NB4 (cell line): ENCODE measurements at regions not wholly inside any gene's neighbourhood (a gene's known extent, or its start where the extent isn't known, plus 50 kb on each side); places are given as distances from the start of the nearest gene placed in this dataset.

ENCODE experiments used
- DNase-seq: peaks from one replicate; pipeline ENCODE4 v3.0.0; 2010; ENCODE audit warnings: low read depth
- H3K4me3 ChIP-seq: one replicate; pipeline ENCODE4 v1.5.1; 2011; ENCODE audit warnings: mild to moderate bottlenecking, low read depth, low read length, moderate library complexity
- MAX ChIP-seq: IDR thresholded peaks from 2 replicates; pipeline ENCODE4 v1.6.1; 2011; ENCODE audit warnings: low read depth, low read length
- MYC ChIP-seq: IDR thresholded peaks from 2 replicates; pipeline ENCODE4 v1.6.1; 2011; ENCODE audit warnings: low read depth, low read length
- POLR2A ChIP-seq: IDR thresholded peaks from 2 replicates; pipeline ENCODE4 v1.6.1; 2011; ENCODE audit warnings: mild to moderate bottlenecking; ENCODE audit not compliant: insufficient read length; ENCODE audit errors: extremely low read depth
- TF ChIP-seq, protein P1 (sequence below): IDR thresholded peaks from one replicate; pipeline ENCODE4 v1.5.1; 2012; ENCODE audit warnings: low read depth, low read length

DNA sequence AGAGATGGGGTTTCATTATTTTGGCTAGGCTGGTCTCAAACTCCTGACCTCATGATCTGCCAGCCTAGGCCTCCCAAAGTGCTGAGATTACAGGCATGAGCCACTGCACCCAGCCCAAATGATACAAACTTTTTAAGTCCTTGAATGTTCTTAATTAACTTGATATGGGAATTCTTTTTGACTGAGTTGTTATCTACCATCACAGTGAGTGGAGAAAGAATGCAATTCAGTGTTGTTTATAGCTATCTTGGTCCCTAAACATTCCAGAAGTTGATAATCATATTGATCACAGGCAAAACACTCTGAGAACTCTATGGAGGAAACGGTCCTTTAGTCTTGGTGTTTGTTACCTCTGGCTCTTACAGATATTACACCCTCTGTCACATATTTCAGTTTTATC, 1072.5 kb downstream of the SUCLG1 start:
- no peak for TF ChIP-seq MAX
- TF ChIP-seq, protein P1, sequence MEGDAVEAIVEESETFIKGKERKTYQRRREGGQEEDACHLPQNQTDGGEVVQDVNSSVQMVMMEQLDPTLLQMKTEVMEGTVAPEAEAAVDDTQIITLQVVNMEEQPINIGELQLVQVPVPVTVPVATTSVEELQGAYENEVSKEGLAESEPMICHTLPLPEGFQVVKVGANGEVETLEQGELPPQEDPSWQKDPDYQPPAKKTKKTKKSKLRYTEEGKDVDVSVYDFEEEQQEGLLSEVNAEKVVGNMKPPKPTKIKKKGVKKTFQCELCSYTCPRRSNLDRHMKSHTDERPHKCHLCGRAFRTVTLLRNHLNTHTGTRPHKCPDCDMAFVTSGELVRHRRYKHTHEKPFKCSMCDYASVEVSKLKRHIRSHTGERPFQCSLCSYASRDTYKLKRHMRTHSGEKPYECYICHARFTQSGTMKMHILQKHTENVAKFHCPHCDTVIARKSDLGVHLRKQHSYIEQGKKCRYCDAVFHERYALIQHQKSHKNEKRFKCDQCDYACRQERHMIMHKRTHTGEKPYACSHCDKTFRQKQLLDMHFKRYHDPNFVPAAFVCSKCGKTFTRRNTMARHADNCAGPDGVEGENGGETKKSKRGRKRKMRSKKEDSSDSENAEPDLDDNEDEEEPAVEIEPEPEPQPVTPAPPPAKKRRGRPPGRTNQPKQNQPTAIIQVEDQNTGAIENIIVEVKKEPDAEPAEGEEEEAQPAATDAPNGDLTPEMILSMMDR: no peak
- TF ChIP-seq MYC: no peak
- no peak for TF ChIP-seq POLR2A
- DNase-seq: no peak
- H3K4me3 ChIP-seq: no peak overlapping the region

DNA sequence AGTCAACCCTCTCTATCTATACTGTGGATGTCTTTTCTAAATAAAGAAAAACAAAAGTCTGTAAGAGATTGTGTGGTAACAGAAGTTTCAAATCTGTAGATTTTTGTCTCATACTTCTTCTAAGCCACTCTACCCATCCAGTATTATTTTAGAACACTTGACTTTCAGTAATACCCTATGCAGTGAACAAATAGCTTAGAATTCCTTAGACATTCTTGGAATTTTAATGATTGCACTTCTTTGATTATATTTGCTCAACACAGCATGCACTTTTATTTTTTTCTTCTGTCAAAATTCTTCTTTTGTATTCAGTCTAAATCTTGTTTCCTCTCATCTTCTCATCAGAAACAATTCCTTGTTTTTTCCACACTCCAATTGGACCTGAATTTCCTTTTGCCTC, 1080.2 kb downstream of the SUCLG1 start:
- TF ChIP-seq MAX: no peak
- TF ChIP-seq, protein P1: no peak
- TF ChIP-seq POLR2A: no peak
- no peak for TF ChIP-seq MYC
- no peak for DNase-seq
- H3K4me3 ChIP-seq: no peak overlapping the region

DNA sequence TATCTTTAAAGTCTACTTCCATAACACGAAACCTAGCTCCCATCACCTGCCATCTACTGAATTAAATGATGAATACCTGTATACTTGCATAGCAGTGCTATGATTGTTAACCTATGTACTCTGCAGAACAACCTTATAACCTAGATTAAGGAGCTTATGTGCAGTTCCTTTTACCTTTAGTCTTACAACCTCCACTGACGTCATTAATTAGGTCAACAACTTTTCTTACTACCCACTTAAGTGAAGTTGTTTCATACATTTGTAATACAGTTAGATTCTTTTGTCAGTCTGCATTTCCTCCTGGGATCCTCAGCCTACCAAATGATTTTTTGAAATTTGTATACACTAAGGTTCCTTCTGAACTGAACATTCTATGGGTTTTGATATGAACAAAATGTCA, 1082.3 kb downstream of the SUCLG1 start:
- TF ChIP-seq MAX (no peak), POLR2A (no peak), MYC (no peak)
- TF ChIP-seq, protein P1: no peak
- H3K4me3 ChIP-seq: no peak overlapping the region
- DNase-seq: no peak

GRCh38 chr2:83370419-83370762, 1088.7 kb downstream of the SUCLG1 start:
- H3K4me3 ChIP-seq: no peak overlapping the region
- DNase-seq: no peak
- TF ChIP-seq, protein P1: no peak
- no peak for TF ChIP-seq MYC
- TF ChIP-seq POLR2A: no peak
- TF ChIP-seq MAX: no peak

- DNase-seq: no peak
- TF ChIP-seq MYC (no peak), MAX (no peak), POLR2A (no peak)
- TF ChIP-seq, protein P1: no peak
- no peak overlapping the region for H3K4me3 ChIP-seq
These were observed 1089.3 kb downstream of the SUCLG1 start for GRCh38 chr2:83369601-83370418.
